ENCODE measurements at regions not wholly inside any gene's neighbourhood (a gene's known extent, or its start where the extent isn't known, plus 50 kb on each side); places are given as distances from the start of the nearest gene placed in this dataset.

DNA sequence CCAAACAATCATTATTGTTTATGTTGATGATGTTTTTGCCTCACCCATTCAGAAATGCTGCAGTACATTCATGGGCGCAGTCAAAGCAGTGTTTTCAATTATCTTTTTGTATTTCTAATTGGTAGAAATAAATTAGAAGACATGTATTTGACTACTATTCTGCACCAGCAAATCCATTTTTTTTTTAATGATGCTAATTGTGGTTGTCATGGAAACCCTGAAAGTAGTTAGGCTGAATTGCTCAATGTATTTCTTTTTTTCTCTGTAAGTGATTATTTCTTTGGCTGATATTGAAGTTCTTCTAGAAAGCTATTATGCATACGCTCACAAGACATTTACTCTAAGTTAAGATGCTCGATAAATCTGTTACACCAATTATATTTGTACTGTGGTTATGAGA is 101.2 kb downstream of the RFC3 start:
- TF ChIP-seq, protein P1, sequence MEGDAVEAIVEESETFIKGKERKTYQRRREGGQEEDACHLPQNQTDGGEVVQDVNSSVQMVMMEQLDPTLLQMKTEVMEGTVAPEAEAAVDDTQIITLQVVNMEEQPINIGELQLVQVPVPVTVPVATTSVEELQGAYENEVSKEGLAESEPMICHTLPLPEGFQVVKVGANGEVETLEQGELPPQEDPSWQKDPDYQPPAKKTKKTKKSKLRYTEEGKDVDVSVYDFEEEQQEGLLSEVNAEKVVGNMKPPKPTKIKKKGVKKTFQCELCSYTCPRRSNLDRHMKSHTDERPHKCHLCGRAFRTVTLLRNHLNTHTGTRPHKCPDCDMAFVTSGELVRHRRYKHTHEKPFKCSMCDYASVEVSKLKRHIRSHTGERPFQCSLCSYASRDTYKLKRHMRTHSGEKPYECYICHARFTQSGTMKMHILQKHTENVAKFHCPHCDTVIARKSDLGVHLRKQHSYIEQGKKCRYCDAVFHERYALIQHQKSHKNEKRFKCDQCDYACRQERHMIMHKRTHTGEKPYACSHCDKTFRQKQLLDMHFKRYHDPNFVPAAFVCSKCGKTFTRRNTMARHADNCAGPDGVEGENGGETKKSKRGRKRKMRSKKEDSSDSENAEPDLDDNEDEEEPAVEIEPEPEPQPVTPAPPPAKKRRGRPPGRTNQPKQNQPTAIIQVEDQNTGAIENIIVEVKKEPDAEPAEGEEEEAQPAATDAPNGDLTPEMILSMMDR (IDR thresholded peaks at IDR 0.05): no peak
- TF ChIP-seq POLR2A (IDR thresholded peaks at IDR 0.05): no peak
- no peak for TF ChIP-seq POLR2AphosphoS5 (IDR thresholded peaks at IDR 0.05; ENCODE audit: insufficient read depth in 1 of 2, low read depth in 1 of 2)

All from vagina (tissue), 2 donors.